Lower lobe of right lung (tissue), 2 donors: ENCODE measurements at regions not wholly inside any gene's neighbourhood (a gene's known extent, or its start where the extent isn't known, plus 50 kb on each side); places are given as distances from the start of the nearest gene placed in this dataset.

Experiments used
- ATAC-seq, 2 donors: fragments of 200-7000 bp; cut with Tn5 transposase; one replicate each; pipeline ENCODE4 v1.9.1; 2020 to 2022; ENCODE audit warnings: mild to moderate bottlenecking in 2 of 2, moderate library complexity in 2 of 2
- DNase-seq: peaks from one replicate; pipeline ENCODE4 v3.0.0-alpha.2; 2020
- H3K27ac ChIP-seq: fragments of 200-600 bp; one replicate; pipeline ENCODE4 v1.8.0; 2022
- H3K27me3 ChIP-seq: fragments of 200-600 bp; one replicate; pipeline ENCODE4 v1.8.0; 2022; ENCODE audit warnings: low read depth
- H3K36me3 ChIP-seq: fragments of 200-600 bp; one replicate; pipeline ENCODE4 v1.8.0; 2022; ENCODE audit warnings: mild to moderate bottlenecking
- H3K4me1 ChIP-seq: fragments of 200-600 bp; one replicate; pipeline ENCODE4 v1.8.0; 2022
- H3K4me3 ChIP-seq: fragments of 200-600 bp; one replicate; pipeline ENCODE4 v1.8.0; 2022; ENCODE audit warnings: mild to moderate bottlenecking
- H3K9me3 ChIP-seq: fragments of 200-600 bp; one replicate; pipeline ENCODE4 v1.8.0; 2022
- CTCF ChIP-seq: fragments of 200-600 bp; IDR thresholded peaks from one replicate; pipeline ENCODE4 v1.8.0; 2022; ENCODE audit warnings: antibody characterized with exemption, mild to moderate bottlenecking
- intact Hi-C: fragments of 100-400 bp; cut with DNase I; formaldehyde crosslinking; loops from one replicate; pipeline ENCODE4 v1.11.0; 2022
- donor health status: DM: no; HTN: yes; CAD: no; lungs with severe emphysema.

DNA sequence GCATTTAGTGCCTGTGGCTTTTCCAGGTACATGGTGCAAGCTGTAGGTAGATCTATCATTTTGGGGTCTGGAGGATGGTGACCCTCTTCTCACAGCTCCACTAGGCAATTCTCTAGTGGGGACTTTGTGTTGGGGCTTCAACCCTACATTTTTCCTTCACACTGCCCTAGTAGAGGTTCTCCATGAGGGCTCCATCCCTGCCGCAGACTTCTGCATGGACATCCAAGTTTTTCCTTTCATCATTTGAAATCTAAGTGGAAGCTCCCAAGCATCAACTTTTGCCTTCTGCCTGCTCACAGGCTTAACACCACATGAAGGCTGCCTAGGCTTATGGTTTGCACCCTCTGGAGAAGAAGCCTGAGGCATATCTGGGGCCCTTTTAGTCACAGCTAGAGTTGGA, 492.7 kb downstream of the PIK3C3 start:
- Histone ChIP-seq H3K27me3 (no peaks in the 10 kb centered on the region), H3K4me3 (no peak overlapping the region), H3K36me3 (no peaks in the 10 kb centered on the region), H3K4me1 (no peaks in the 10 kb centered on the region), H3K9me3 (peaks cover 14% of the 10 kb centered on the region), H3K27ac (no peak overlapping the region)
- TF ChIP-seq CTCF, result no peak
- ATAC-seq (no peak), DNase-seq (no peak)
- intact Hi-C loops, result no loop called here

DNA sequence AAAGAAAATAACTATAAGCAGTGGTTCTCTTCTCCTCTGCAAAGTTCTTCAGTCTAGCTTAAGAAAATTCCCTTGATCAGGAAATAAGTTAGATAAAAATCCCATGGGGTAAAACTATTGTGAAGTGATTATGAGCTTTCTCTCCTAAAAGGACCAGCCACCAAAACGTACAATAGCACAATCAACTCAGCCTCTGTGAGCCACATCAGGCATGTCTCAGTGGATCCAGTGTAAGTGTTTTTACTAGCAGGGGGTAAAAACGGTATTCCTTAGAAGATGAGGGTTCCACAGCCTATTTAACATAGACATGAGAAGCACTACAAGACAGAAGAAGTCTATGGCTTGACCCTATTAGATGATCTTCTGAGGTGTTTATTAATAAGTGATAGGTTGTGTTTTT, 503.2 kb downstream of the PIK3C3 start:
- Histone ChIP-seq H3K36me3 (no peaks in the 10 kb centered on the region), H3K27me3 (no peaks in the 10 kb centered on the region), H3K4me3 (no peak overlapping the region), H3K27ac (no peak overlapping the region), H3K4me1 (no peaks in the 10 kb centered on the region), H3K9me3 (no peaks in the 10 kb centered on the region)
- intact Hi-C loops, result no loop called here
- ATAC-seq (no peak), DNase-seq (no peak)
- no peak for TF ChIP-seq CTCF

GRCh38 chr18:42459873-42460272, 504.8 kb downstream of the PIK3C3 start:
- Histone ChIP-seq H3K9me3 (no peaks in the 10 kb centered on the region), H3K36me3 (no peaks in the 10 kb centered on the region), H3K27ac (no peak overlapping the region), H3K4me1 (no peaks in the 10 kb centered on the region), H3K27me3 (no peaks in the 10 kb centered on the region), H3K4me3 (no peak overlapping the region)
- DNase-seq (no peak), ATAC-seq (no peak)
- no peak for TF ChIP-seq CTCF
- intact Hi-C loops, result no loop called here

DNA sequence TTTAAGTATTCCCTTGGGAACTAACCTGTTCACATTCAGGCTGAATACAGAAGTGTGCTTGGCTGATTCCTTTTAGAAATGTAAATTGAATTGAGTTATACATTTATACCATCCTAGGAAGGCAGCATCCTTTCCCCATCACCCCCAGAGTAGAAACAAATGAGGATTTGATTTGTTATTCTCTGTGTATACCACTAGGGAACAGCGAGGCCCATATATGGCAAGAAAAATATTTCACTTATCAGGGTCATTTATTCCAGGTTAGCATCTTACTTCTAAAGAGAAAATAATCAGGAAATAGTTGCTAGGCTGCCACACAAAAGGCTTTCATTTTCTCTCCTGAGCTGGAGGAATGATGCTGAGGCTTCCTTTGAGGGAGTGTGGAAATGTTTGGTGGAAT, 516.9 kb downstream of the PIK3C3 start:
- Histone ChIP-seq H3K9me3 (no peaks in the 10 kb centered on the region), H3K4me3 (no peak overlapping the region), H3K27me3 (no peaks in the 10 kb centered on the region), H3K4me1 (no peaks in the 10 kb centered on the region), H3K27ac (no peak overlapping the region), H3K36me3 (no peaks in the 10 kb centered on the region)
- intact Hi-C loops, result no loop called here
- ATAC-seq (no peak), DNase-seq (no peak)
- TF ChIP-seq CTCF, result no peak

DNA sequence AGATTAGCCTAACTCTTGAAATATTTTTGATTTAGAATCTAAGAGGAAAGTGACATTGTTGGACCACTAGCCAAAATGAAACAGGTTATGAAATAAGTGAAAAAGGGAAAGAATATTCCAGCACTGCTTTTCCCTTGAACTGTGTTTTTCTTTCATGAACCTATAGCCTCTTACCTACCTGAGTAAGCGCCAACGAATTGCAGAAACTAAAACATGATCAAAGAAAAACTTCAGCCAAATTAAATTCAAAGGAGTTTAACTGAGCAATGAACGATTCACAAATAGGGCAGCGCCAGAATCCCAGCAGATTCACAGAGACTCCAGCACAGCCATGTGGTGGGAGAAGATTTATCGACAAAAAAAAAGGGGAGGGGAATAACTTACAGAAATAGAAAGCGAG, 518.6 kb downstream of the PIK3C3 start:
- Histone ChIP-seq H3K9me3 (no peaks in the 10 kb centered on the region), H3K27ac (no peak overlapping the region), H3K4me1 (no peaks in the 10 kb centered on the region), H3K4me3 (no peak overlapping the region), H3K36me3 (no peaks in the 10 kb centered on the region), H3K27me3 (no peaks in the 10 kb centered on the region)
- TF ChIP-seq CTCF, result no peak
- DNase-seq (no peak), ATAC-seq (no peak)
- intact Hi-C loops, result no loop called here

GRCh38 chr18:42474577-42474976, 519.5 kb downstream of the PIK3C3 start:
- no peak for TF ChIP-seq CTCF
- H3K27ac ChIP-seq, result no peak overlapping the region
- no peak for DNase-seq
- H3K9me3 ChIP-seq, result no peaks in the 10 kb centered on the region
- H3K4me1 ChIP-seq, result no peaks in the 10 kb centered on the region
- ATAC-seq, result no peak
- no peaks in the 10 kb centered on the region for H3K27me3 ChIP-seq
- H3K4me3 ChIP-seq, result no peak overlapping the region
- intact Hi-C loops, result no loop called here
- H3K36me3 ChIP-seq, result no peaks in the 10 kb centered on the region
